ENCODE measurements at regions not wholly inside any gene's neighbourhood (a gene's known extent, or its start where the extent isn't known, plus 50 kb on each side); places are given as distances from the start of the nearest gene placed in this dataset.

GRCh38 chr6:126447367-126447766, 107.5 kb downstream of the CENPW start:
- H3K9me3 Mint-ChIP-seq: no peaks in the 10 kb centered on the region
- Histone ChIP-seq H3K9me2 (ENCODE audit: insufficient read depth) (no peaks in the 10 kb centered on the region), H3K4me3 (no peak overlapping the region), H3K4me2 (no peak overlapping the region), H3K27ac (ENCODE audit: low read depth) (no peak overlapping the region), H2AFZ (no peak overlapping the region), H4K20me1 (replicated peaks; ENCODE audit: insufficient read depth) (no peaks in the 10 kb centered on the region), H3K79me2 (replicated peaks; ENCODE audit: insufficient read depth) (no peaks in the 10 kb centered on the region), H3K36me3 (ENCODE audit: insufficient read depth) (no peaks in the 10 kb centered on the region), H3K4me1 (ENCODE audit: insufficient read depth) (no peaks in the 10 kb centered on the region), H3K27me3 (ENCODE audit: insufficient read depth) (no peaks in the 10 kb centered on the region), H3F3A (replicated peaks; ENCODE audit: low read depth) (no peaks in the 10 kb centered on the region)
- ATAC-seq (no peak), DNase-seq (ENCODE audit: low spot score) (no peak)
- H3K27ac Mint-ChIP-seq: no peak overlapping the region; the same call in 1 of the 2 replicates
- TF ChIP-seq STAT1 (IDR thresholded peaks at IDR 0.05; ENCODE audit: unreplicated experiment) (no peak), EZH2phosphoT487 (IDR thresholded peaks at IDR 0.05; ENCODE audit: unreplicated experiment) (no peak), POLR2AphosphoS5 (IDR thresholded peaks at IDR 0.05; ENCODE audit: low read depth) (no peak), NANOG (IDR thresholded peaks at IDR 0.05; ENCODE audit: borderline replicate concordance) (no peak), ZNF462 (CRISPR knock-in tag; IDR thresholded peaks at IDR 0.05) (no peak), JUNB (IDR thresholded peaks at IDR 0.05; ENCODE audit: unreplicated experiment) (no peak), EZH2 (IDR thresholded peaks at IDR 0.05; ENCODE audit: low read depth, unreplicated experiment) (no peak), ETS1 (IDR thresholded peaks at IDR 0.05) (no peak), REST (IDR thresholded peaks at IDR 0.05; ENCODE audit: unreplicated experiment) (no peak), ZNF114 (CRISPR knock-in tag; IDR thresholded peaks at IDR 0.05) (no peak), CTCF (conservative IDR thresholded peaks at IDR 0.05; ENCODE audit: low read depth in 2 of 2) (no peak), CREB1 (CRISPR knock-in tag; IDR thresholded peaks at IDR 0.05; ENCODE audit: low read depth) (no peak), ZNF331 (CRISPR knock-in tag; IDR thresholded peaks at IDR 0.05; ENCODE audit: low read depth) (no peak)
- H3K27me3 Mint-ChIP-seq (ENCODE audit: insufficient read depth, low read depth, poor library complexity): no peaks in the 10 kb centered on the region
- H3K4me3 Mint-ChIP-seq: no peak overlapping the region
- H3K36me3 Mint-ChIP-seq (ENCODE audit: low read depth): no peaks in the 10 kb centered on the region
- peaks cover 14% of the 10 kb centered on the region for H3K4me1 Mint-ChIP-seq
